ENCODE measurements at regions not wholly inside any gene's neighbourhood (a gene's known extent, or its start where the extent isn't known, plus 50 kb on each side); places are given as distances from the start of the nearest gene placed in this dataset.
"Not testable (repeated sequence)": the region's sequence is repeated elsewhere in the genome, so short reads cannot be mapped to it uniquely, and the experiment has no call there.

- not testable (repeated sequence) for TF ChIP-seq CTCF (IDR thresholded peaks at IDR 0.05; ENCODE audit: low read depth, low read length, poor library complexity, severe bottlenecking); EZH2phosphoT487 (IDR thresholded peaks at IDR 0.05; ENCODE audit: borderline replicate concordance, low read length)
Observed at GRCh38 chr5:92199035-92199434, 815.9 kb upstream of the ARRDC3 start.

All from DOHH2 (cell line).